AG04449 (cell line): ENCODE measurements at regions not wholly inside any gene's neighbourhood (a gene's known extent, or its start where the extent isn't known, plus 50 kb on each side); places are given as distances from the start of the nearest gene placed in this dataset.

Experiments used
- CTCF ChIA-PET: fragments of 350-600 bp; formaldehyde crosslinking; extraction: SDS; loops from one replicate; lab custom pipeline; 2021; ENCODE audit warnings: antibody characterized with exemption; lab: Yijun Ruan, JAX
- POLR2A ChIA-PET: fragments of 400-600, 350-600 bp; formaldehyde crosslinking; extraction: SDS; loops from one replicate; lab custom pipeline; 2020; ENCODE audit warnings: antibody characterized with exemption, inconsistent platforms; lab: Yijun Ruan, JAX
- DNase-seq: peaks from one replicate; pipeline ENCODE4 v3.0.0-alpha.2; 2010; ENCODE audit warnings: low read depth, low spot score
- H3K4me3 ChIP-seq: 2 replicates; pipeline ENCODE4 v1.5.1; 2011; ENCODE audit warnings: low read depth, mild to moderate bottlenecking, control low read depth, low read length
- CTCF ChIP-seq: IDR thresholded peaks from one replicate; pipeline ENCODE4 v1.5.1; 2011; ENCODE audit warnings: mild to moderate bottlenecking, moderate library complexity, low read length, control low read depth, inconsistent platforms; ENCODE audit not compliant: insufficient read depth; ENCODE audit errors: missing control alignments

- ChIA-PET POLR2A (no interaction called here), CTCF (interaction anchor here (0.8 to 3.2 kb wide), 6 partner anchors 9 to 678 kb away, joined by 3 to 52 read pairs (median 6); no protein-coding TSS in a partner anchor)
- no peak overlapping the region for H3K4me3 ChIP-seq
- TF ChIP-seq CTCF: no peak
- no peak for DNase-seq
Observed at GRCh38 chr2:207477896-207478295, 51.9 kb upstream of the CREB1 start.

GRCh38 chr2:207478572-207478971 is 51.2 kb upstream of the CREB1 start:
- CTCF ChIA-PET: interaction anchor here (1.9 kb wide), 1 partner anchor 678 kb away, joined by 4 read pairs; no protein-coding TSS in a partner anchor
- no peak for DNase-seq
- POLR2A ChIA-PET: no interaction called here
- no peak for TF ChIP-seq CTCF
- H3K4me3 ChIP-seq: no peak overlapping the region

GRCh38 chr2:207479198-207479785 is 50.5 kb upstream of the CREB1 start:
- ChIA-PET CTCF (interaction anchor here (0.6 to 1.9 kb wide), 4 partner anchors 8 to 679 kb away, joined by 3 to 4 read pairs (median 3); no protein-coding TSS in a partner anchor), POLR2A (no interaction called here)
- no peak for TF ChIP-seq CTCF
- no peak for DNase-seq
- no peak overlapping the region for H3K4me3 ChIP-seq
